ENCODE measurements at regions not wholly inside any gene's neighbourhood (a gene's known extent, or its start where the extent isn't known, plus 50 kb on each side); places are given as distances from the start of the nearest gene placed in this dataset.

DNA sequence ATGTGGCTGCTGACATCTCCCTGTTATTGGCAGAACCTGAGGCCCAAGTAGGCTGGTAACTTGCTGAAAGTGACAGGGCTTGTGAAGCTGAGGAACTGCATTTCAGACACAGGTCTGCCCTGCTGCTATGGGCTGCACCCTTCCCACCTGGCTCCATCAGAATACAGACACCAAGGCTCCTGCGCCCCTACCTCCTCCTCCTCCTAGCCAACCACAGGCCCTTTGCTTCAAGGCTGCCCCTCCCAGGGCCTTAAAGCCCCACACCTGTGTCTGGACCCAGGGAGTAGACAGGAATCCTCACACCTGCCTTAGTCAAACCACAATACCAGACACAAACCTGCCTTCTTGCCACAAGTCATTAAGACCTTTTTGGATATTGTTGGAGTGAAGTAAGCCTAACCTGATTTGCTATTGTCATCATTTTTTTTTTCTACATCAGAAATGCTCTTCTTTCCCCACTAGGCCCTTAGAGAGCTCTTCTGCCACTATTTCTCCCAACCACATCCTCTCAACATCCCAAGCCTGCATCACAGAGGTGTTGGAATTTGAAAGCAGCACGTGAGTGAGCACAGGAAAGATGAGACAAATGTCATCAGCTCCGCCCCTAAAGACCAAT lies 489.7 kb downstream of the EIPR1 start:
- WGBS, 2 donors: 37 to 71% methylated on average over 3 of the region's 3 CpGs
- TF ChIP-seq CTCF (IDR thresholded peaks at IDR 0.05) (no peak), POLR2A (IDR thresholded peaks at IDR 0.05) (no peak)
- no peaks in the 10 kb centered on the region for H3K27me3 ChIP-seq
- H3K27ac ChIP-seq: no peak overlapping the region
- H3K36me3 ChIP-seq (replicated peaks in 1 of 2; ENCODE audit: insufficient read depth in 1 of 2, low read depth in 2 of 2): no peaks in the 10 kb centered on the region
- ATAC-seq (no peak), DNase-seq (no peak)
- H3K4me3 ChIP-seq: no peak overlapping the region
- H3K9me3 ChIP-seq: no peaks in the 10 kb centered on the region
- H3K4me1 ChIP-seq: no peaks in the 10 kb centered on the region
- intact Hi-C loops (cut with DNase I): no loop called here

- 58 to 67% methylated on average over 7 of the region's 7 CpGs for WGBS, 2 donors
- Histone ChIP-seq H3K9me3 (peaks cover 0 to 5% (median 0%) of the 10 kb centered on the region in 3 donors), H3K27ac (no peak overlapping the region), H3K4me3 (no peak overlapping the region), H3K27me3 (no peaks in the 10 kb centered on the region), H3K4me1 (no peaks in the 10 kb centered on the region), H3K36me3 (replicated peaks in 1 of 2; ENCODE audit: insufficient read depth in 1 of 2, low read depth in 2 of 2) (no peaks in the 10 kb centered on the region)
- DNase-seq: no peak
- intact Hi-C loops (cut with DNase I): no loop called here
- no peak for ATAC-seq
- no peak for TF ChIP-seq POLR2A (IDR thresholded peaks at IDR 0.05)
- TF ChIP-seq CTCF (IDR thresholded peaks at IDR 0.05): no peak
Measured at GRCh38 chr2:2886922-2887321, 490.7 kb downstream of the EIPR1 start.

GRCh38 chr2:2881499-2881898 lies 496.1 kb downstream of the EIPR1 start:
- DNase-seq (no peak), ATAC-seq (no peak)
- H3K36me3 ChIP-seq (replicated peaks in 1 of 2; ENCODE audit: insufficient read depth in 1 of 2, low read depth in 2 of 2): no peaks in the 10 kb centered on the region
- 75 to 77% methylated on average over 5 of the region's 5 CpGs for WGBS, 2 donors
- no peak overlapping the region for H3K4me3 ChIP-seq
- TF ChIP-seq POLR2A (IDR thresholded peaks at IDR 0.05) (no peak), CTCF (IDR thresholded peaks at IDR 0.05) (no peak)
- H3K4me1 ChIP-seq: no peaks in the 10 kb centered on the region
- H3K27me3 ChIP-seq: no peaks in the 10 kb centered on the region
- intact Hi-C loops (cut with DNase I): no loop called here
- H3K9me3 ChIP-seq: peaks cover 0 to 5% (median 0%) of the 10 kb centered on the region in 3 donors
- H3K27ac ChIP-seq: no peak overlapping the region

DNA sequence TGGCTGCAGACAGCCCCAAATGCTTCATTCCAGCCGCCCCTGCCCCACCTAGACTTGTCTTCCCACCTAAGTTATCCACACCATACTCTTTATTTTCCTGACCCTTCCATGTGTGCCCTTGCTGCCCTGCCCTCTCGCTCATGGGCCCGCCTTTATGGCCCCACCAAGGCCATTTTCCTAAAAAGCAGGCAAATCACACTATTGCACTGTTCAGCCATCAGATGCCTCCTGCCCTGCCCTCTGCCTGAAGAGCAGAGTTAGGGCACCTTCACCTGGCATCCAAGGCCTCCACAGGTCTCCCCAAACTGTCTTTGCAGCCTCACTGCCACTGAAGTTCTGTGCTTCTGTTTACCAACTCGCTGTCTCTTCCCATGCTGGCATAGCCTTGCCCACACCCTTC lies 496.7 kb downstream of the EIPR1 start:
- intact Hi-C loops (cut with DNase I): no loop called here
- Histone ChIP-seq H3K4me3 (no peak overlapping the region), H3K27ac (no peak overlapping the region), H3K36me3 (replicated peaks in 1 of 2; ENCODE audit: insufficient read depth in 1 of 2, low read depth in 2 of 2) (no peaks in the 10 kb centered on the region), H3K4me1 (no peaks in the 10 kb centered on the region), H3K9me3 (peaks cover 0 to 5% (median 0%) of the 10 kb centered on the region in 3 donors), H3K27me3 (no peaks in the 10 kb centered on the region)
- 71 to 85% methylated on average over 4 of the region's 4 CpGs for WGBS, 2 donors
- TF ChIP-seq CTCF (IDR thresholded peaks at IDR 0.05) (no peak), POLR2A (IDR thresholded peaks at IDR 0.05) (no peak)
- no peak for DNase-seq
- no peak for ATAC-seq

GRCh38 chr2:2879781-2880180 lies 497.8 kb downstream of the EIPR1 start:
- H3K27ac ChIP-seq: no peak overlapping the region
- no peak overlapping the region for H3K4me3 ChIP-seq
- peaks cover 0 to 5% (median 0%) of the 10 kb centered on the region in 3 donors for H3K9me3 ChIP-seq
- H3K36me3 ChIP-seq (replicated peaks in 1 of 2; ENCODE audit: insufficient read depth in 1 of 2, low read depth in 2 of 2): no peaks in the 10 kb centered on the region
- 48 to 52% methylated on average over 7 of the region's 7 CpGs for WGBS, 2 donors
- no peak for DNase-seq
- H3K27me3 ChIP-seq: no peaks in the 10 kb centered on the region
- TF ChIP-seq CTCF (IDR thresholded peaks at IDR 0.05): no peak
- TF ChIP-seq POLR2A (IDR thresholded peaks at IDR 0.05): no peak
- H3K4me1 ChIP-seq: no peaks in the 10 kb centered on the region
- no peak for ATAC-seq
- intact Hi-C loops (cut with DNase I): no loop called here

Data from body of pancreas (tissue), 4 donors.